ENCODE measurements at regions not wholly inside any gene's neighbourhood (a gene's known extent, or its start where the extent isn't known, plus 50 kb on each side); places are given as distances from the start of the nearest gene placed in this dataset.
"Not testable (repeated sequence)": the region's sequence is repeated elsewhere in the genome, so short reads cannot be mapped to it uniquely, and the experiment has no call there.

DNA sequence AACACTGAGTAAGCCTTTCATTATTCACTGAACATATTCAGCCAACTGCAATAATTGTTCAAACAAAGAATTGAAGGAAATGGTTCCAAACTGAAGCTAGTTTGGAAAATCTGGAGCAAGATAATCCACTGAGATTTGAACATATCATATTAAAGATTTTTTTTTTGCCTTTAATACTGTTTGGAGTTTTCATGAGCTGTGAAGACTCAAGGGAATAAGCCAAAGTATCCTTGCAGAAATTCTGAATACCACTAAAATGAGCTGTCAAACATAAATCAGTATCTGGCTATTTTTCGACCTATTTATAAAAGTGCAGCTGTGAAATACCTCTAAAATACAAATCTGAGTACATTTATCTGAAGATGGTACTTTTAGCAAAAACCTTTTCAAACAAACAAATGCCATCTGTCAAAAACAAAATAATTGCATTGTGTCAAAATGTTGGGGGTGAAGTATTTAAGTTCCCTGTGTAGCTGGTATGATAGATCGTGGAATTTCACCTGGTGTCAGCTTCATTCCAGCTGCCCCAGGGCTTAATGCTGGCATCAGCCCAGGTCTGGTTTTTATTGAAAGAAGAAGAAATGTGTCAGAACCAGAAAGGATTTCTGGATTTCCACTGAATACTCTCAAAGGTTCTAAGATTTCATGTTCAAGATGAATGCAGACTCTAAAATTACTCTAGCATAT is 149.0 kb upstream of the GRAMD2B start:
- no peak for DNase-seq
- WGBS (ENCODE audit: insufficient coverage, low lambda C conversion rate) = 80% methylated on average over 1 of the region's 2 CpGs
- H3K27ac ChIP-seq (ENCODE audit: low read length) = no peak overlapping the region
- no peaks in the 10 kb centered on the region for H3K4me1 ChIP-seq (ENCODE audit: control insufficient read depth, insufficient read depth, low read length)
- no peak overlapping the region for H3K4me3 ChIP-seq (ENCODE audit: low read length)
- H3K27me3 ChIP-seq (ENCODE audit: control insufficient read depth, insufficient read depth, low read length) = no peaks in the 10 kb centered on the region
- H3K36me3 ChIP-seq (ENCODE audit: control insufficient read depth, insufficient read depth, low read length) = no peaks in the 10 kb centered on the region
- H3K9me3 ChIP-seq (ENCODE audit: control insufficient read depth, low read depth, low read length) = no peaks in the 10 kb centered on the region

DNA sequence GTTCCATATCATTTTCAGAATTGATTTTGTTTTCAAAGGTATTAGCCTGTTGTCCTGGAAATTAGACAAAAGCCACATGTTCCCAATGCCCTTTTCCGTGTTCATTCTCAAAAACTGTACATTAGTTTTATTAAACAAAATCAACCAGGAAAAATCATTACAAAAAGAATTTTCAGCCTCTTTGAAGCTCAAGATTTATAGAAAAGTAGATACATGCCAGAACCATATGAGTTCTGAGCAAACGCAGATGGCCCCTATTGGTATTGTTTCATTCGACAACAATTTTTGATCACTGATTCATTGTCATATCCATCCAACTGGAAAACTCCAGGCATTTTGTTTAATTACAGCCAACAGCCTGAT is 148.5 kb upstream of the GRAMD2B start:
- WGBS (ENCODE audit: insufficient coverage, low lambda C conversion rate) = 90% methylated on average over 2 of the region's 3 CpGs
- no peaks in the 10 kb centered on the region for H3K36me3 ChIP-seq (ENCODE audit: control insufficient read depth, insufficient read depth, low read length)
- H3K9me3 ChIP-seq (ENCODE audit: control insufficient read depth, low read depth, low read length) = no peaks in the 10 kb centered on the region
- H3K27me3 ChIP-seq (ENCODE audit: control insufficient read depth, insufficient read depth, low read length) = no peaks in the 10 kb centered on the region
- DNase-seq = no peak
- H3K4me1 ChIP-seq (ENCODE audit: control insufficient read depth, insufficient read depth, low read length) = no peaks in the 10 kb centered on the region
- no peak overlapping the region for H3K4me3 ChIP-seq (ENCODE audit: low read length)
- no peak overlapping the region for H3K27ac ChIP-seq (ENCODE audit: low read length)

DNA sequence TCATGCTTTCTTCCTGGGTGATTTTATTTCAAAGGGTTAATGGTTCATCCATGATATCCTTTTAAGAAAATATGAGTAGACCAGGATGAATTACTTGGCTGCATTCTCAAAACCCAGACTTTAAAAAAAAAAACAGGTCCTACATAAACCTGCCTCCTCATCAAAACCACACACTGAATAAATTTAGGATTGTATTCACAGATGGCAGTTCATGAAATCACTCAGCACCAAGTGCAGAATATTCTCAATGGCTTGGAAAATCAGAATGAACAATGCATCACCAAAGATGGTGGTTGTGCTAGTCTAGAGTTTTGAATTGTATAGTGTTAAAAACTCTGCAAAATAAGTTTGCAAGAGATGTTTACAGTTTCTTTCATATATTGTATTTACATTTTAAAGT is 145.4 kb upstream of the GRAMD2B start:
- Histone ChIP-seq H3K36me3 (ENCODE audit: control insufficient read depth, insufficient read depth, low read length) (no peaks in the 10 kb centered on the region), H3K9me3 (ENCODE audit: control insufficient read depth, low read depth, low read length) (no peaks in the 10 kb centered on the region), H3K27me3 (ENCODE audit: control insufficient read depth, insufficient read depth, low read length) (no peaks in the 10 kb centered on the region), H3K4me3 (ENCODE audit: low read length) (no peak overlapping the region), H3K27ac (ENCODE audit: low read length) (no peak overlapping the region), H3K4me1 (ENCODE audit: control insufficient read depth, insufficient read depth, low read length) (no peaks in the 10 kb centered on the region)
- no peak for DNase-seq

DNA sequence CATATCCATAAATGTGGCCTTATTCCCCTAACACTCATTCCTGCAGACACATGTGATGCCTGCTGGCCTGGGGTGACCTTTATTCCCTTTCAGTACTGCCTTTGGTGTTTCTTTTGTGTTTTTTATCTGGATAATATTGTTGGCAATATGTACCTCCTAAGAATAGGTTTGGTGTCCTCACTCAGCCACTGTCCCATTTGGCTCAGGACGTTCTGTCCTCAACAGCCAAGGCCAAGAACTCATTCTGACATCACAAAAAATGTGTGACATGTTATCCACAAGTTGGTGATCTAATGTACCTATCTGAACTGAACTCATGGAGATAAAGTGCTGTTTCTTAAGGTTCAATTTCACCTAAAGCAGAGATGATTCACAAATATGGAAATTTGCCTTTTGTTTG is 142.9 kb upstream of the GRAMD2B start:
- Histone ChIP-seq H3K27ac (ENCODE audit: low read length) (no peak overlapping the region), H3K27me3 (ENCODE audit: control insufficient read depth, insufficient read depth, low read length) (no peaks in the 10 kb centered on the region), H3K4me3 (ENCODE audit: low read length) (no peak overlapping the region), H3K36me3 (ENCODE audit: control insufficient read depth, insufficient read depth, low read length) (no peaks in the 10 kb centered on the region), H3K9me3 (ENCODE audit: control insufficient read depth, low read depth, low read length) (no peaks in the 10 kb centered on the region), H3K4me1 (ENCODE audit: control insufficient read depth, insufficient read depth, low read length) (no peaks in the 10 kb centered on the region)
- no CpG with 5 or more reads among the region's 1 CpG for WGBS (ENCODE audit: insufficient coverage, low lambda C conversion rate)
- DNase-seq = no peak

DNA sequence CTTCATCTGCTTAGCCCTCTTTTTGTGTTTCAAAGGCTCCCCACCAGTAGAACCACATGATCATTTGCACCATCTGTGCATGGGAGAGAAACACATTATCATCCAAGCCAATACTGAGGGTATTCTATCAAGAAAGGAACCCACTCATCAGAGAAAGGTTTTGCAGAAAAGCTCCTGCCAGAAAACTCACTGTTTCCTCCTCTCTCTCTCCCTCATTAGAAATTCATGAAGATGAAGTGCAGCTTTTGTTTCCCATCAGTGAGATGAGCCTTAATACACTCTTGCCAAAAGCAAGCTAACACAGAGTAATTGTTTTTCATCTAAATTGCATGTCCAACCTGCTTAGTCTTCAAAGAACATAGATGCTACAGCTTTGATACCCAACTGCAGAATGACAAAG is 142.4 kb upstream of the GRAMD2B start:
- Histone ChIP-seq H3K4me1 (ENCODE audit: control insufficient read depth, insufficient read depth, low read length) (no peaks in the 10 kb centered on the region), H3K36me3 (ENCODE audit: control insufficient read depth, insufficient read depth, low read length) (no peaks in the 10 kb centered on the region), H3K27ac (ENCODE audit: low read length) (no peak overlapping the region), H3K27me3 (ENCODE audit: control insufficient read depth, insufficient read depth, low read length) (no peaks in the 10 kb centered on the region), H3K4me3 (ENCODE audit: low read length) (no peak overlapping the region), H3K9me3 (ENCODE audit: control insufficient read depth, low read depth, low read length) (no peaks in the 10 kb centered on the region)
- DNase-seq = no peak

DNA sequence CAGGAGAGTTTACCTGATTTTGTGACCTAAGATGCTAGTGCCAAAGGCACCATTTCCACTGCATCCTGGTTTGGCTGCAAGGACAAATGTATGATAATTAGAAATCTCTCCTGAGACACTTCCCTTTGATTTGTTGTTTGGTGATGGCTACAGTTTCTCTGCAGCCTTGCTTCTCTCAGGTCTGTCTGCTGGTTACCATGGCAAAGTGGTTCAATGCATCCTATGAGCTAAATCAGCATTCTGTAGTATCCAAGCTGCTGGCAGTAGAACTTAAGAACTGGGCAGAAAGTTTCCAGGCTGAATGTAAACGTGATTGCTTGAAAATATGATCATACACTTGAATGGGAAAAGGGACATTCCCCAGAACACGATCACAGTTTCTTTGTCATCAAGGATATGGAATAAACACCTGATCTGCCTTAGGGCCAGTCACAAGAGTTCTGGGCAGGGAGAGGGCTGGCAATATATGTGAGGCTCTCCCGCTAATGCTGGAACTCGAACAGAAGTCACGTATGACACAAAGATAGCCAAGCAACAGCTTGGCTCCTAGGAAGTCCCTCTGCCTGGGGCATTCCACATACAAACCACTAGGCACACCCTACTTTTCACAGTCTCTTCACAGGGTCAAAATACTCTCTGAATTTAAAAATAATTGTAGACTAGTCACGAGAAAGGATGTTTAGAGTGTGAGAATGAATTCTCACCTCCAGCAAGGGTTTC is 138.1 kb upstream of the GRAMD2B start:
- WGBS (ENCODE audit: insufficient coverage, low lambda C conversion rate) = 100% methylated on average over 1 of the region's 6 CpGs

DNA sequence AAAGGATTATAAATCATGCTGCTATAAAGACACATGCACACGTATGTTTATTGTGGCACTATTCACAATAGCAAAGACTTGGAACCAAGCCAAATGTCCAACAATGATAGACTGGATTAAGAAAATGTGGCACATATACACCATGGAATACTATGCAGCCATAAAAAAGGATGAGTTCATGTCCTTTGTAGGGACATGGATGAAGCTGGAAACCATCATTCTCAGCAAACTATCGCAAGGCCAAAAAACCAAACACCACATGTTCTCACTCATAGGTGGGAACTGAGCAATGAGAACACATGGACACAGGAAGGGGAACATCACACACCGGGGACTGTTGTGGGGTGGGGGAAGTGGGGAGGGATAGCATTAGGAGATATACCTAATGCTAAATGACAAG is 127.1 kb upstream of the GRAMD2B start:
- not testable (repeated sequence) for H3K4me1 ChIP-seq (ENCODE audit: control insufficient read depth, insufficient read depth, low read length)

More for the DNA sequence above, 138.1 kb upstream of the GRAMD2B start:
- no peak overlapping the region for H3K4me3 ChIP-seq (ENCODE audit: low read length)
- no peaks in the 10 kb centered on the region for H3K27me3 ChIP-seq (ENCODE audit: control insufficient read depth, insufficient read depth, low read length)
- H3K4me1 ChIP-seq (ENCODE audit: control insufficient read depth, insufficient read depth, low read length) = no peaks in the 10 kb centered on the region
- no peak for DNase-seq
- no peak overlapping the region for H3K27ac ChIP-seq (ENCODE audit: low read length)
- no peaks in the 10 kb centered on the region for H3K9me3 ChIP-seq (ENCODE audit: control insufficient read depth, low read depth, low read length)
- H3K36me3 ChIP-seq (ENCODE audit: control insufficient read depth, insufficient read depth, low read length) = no peaks in the 10 kb centered on the region

DNA sequence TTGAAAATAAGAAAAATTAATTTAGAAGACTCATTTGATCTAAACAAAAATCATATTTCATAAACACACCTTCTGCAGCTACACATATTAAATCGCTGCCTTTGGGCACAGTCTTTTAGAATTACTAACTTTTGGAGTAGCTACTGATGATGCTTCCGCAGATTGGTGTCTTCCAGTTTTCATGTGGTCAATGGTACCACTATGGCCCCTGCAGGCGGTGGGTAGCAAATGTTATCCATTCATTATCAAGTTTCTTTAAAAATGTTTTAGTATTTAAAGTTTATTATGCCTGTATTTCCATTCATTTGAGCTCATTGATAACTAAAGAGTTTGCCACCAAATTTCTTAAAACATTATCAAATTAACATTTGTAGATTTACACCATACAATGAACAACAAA is 122.9 kb upstream of the GRAMD2B start:
- 82% methylated on average over 2 of the region's 3 CpGs for WGBS (ENCODE audit: insufficient coverage, low lambda C conversion rate)
- Histone ChIP-seq H3K36me3 (ENCODE audit: control insufficient read depth, insufficient read depth, low read length) (no peaks in the 10 kb centered on the region), H3K9me3 (ENCODE audit: control insufficient read depth, low read depth, low read length) (peaks cover 7% of the 10 kb centered on the region), H3K27me3 (ENCODE audit: control insufficient read depth, insufficient read depth, low read length) (no peaks in the 10 kb centered on the region), H3K4me1 (ENCODE audit: control insufficient read depth, insufficient read depth, low read length) (no peaks in the 10 kb centered on the region), H3K4me3 (ENCODE audit: low read length) (no peak overlapping the region), H3K27ac (ENCODE audit: low read length) (no peak overlapping the region)
- DNase-seq = no peak

More for the DNA sequence above, 127.1 kb upstream of the GRAMD2B start:
- not testable (repeated sequence) for DNase-seq; H3K27me3 ChIP-seq (ENCODE audit: control insufficient read depth, insufficient read depth, low read length); H3K4me3 ChIP-seq (ENCODE audit: low read length); H3K27ac ChIP-seq (ENCODE audit: low read length); H3K36me3 ChIP-seq (ENCODE audit: control insufficient read depth, insufficient read depth, low read length); H3K9me3 ChIP-seq (ENCODE audit: control insufficient read depth, low read depth, low read length)
- no CpG with 5 or more reads among the region's 3 CpGs for WGBS (ENCODE audit: insufficient coverage, low lambda C conversion rate)

DNA sequence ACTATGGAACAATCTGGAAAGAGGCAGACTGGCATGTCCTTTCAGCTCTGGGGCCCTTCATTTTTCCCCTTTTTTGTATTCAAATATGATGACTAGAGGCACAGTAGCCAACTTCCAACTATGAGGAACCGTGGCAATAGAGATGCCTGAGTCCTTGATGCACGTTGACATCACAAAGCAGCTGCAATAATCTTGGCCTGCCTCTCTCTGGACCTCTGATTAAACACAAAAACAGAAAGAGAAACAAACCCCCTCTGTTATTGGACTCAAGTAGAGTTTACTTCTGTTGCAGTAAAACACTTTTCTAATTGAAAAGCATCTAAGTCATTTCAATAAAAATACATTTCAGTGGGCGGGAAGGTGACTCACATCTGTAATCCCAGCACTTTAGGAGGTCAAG is 122.2 kb upstream of the GRAMD2B start:
- H3K36me3 ChIP-seq (ENCODE audit: control insufficient read depth, insufficient read depth, low read length) = no peaks in the 10 kb centered on the region
- no peaks in the 10 kb centered on the region for H3K4me1 ChIP-seq (ENCODE audit: control insufficient read depth, insufficient read depth, low read length)
- no CpG with 5 or more reads among the region's 3 CpGs for WGBS (ENCODE audit: insufficient coverage, low lambda C conversion rate)
- H3K9me3 ChIP-seq (ENCODE audit: control insufficient read depth, low read depth, low read length) = peaks cover 7% of the 10 kb centered on the region
- no peak overlapping the region for H3K4me3 ChIP-seq (ENCODE audit: low read length)
- no peaks in the 10 kb centered on the region for H3K27me3 ChIP-seq (ENCODE audit: control insufficient read depth, insufficient read depth, low read length)
- DNase-seq = no peak
- H3K27ac ChIP-seq (ENCODE audit: low read length) = no peak overlapping the region

DNA sequence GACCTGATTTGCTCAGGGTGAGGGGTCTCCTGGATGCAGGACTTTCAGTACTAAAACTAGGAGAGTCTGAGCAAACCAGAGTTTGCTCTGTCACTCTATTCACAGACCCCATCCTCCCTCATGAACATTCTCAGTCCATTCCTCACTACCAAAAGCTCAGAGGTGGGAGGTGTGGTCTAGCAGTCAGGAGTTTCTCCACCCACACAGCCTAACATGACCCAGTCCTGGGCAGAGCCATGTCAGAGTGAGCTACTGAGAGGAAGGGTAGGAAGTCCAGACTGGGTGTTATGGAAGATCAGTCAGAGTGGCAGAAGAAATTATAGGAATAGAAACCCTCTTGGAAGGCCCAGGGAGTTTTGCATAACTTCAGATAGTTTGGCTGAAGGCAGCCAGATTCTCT is 113.3 kb upstream of the GRAMD2B start:
- Histone ChIP-seq H3K4me3 (ENCODE audit: low read length) (no peak overlapping the region), H3K36me3 (ENCODE audit: control insufficient read depth, insufficient read depth, low read length) (no peaks in the 10 kb centered on the region), H3K27ac (ENCODE audit: low read length) (no peak overlapping the region), H3K4me1 (ENCODE audit: control insufficient read depth, insufficient read depth, low read length) (no peaks in the 10 kb centered on the region), H3K9me3 (ENCODE audit: control insufficient read depth, low read depth, low read length) (no peaks in the 10 kb centered on the region), H3K27me3 (ENCODE audit: control insufficient read depth, insufficient read depth, low read length) (no peaks in the 10 kb centered on the region)
- no peak for DNase-seq

DNA sequence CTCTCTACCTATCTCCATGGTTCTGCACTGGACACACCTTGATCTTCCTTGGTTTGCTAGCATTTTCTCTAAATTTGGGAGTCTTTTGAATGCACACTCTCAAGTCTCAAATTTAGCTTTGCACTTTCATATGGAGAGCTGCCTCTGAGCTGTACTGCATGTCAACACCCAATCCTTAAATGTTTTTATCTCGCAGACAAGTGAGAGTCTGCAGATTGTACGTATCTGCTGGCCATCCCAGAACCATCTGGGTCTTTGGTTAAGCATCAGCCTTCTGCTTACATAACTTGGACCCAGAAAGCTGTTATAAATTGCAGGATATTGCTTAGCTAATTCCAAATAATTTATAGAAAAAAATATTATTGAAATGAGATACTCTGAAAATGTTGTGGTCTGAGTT is 111.4 kb upstream of the GRAMD2B start:
- no peak for DNase-seq
- no peak overlapping the region for H3K27ac ChIP-seq (ENCODE audit: low read length)
- no peaks in the 10 kb centered on the region for H3K36me3 ChIP-seq (ENCODE audit: control insufficient read depth, insufficient read depth, low read length)
- no peaks in the 10 kb centered on the region for H3K4me1 ChIP-seq (ENCODE audit: control insufficient read depth, insufficient read depth, low read length)
- H3K27me3 ChIP-seq (ENCODE audit: control insufficient read depth, insufficient read depth, low read length) = no peaks in the 10 kb centered on the region
- WGBS (ENCODE audit: insufficient coverage, low lambda C conversion rate) = 33% methylated on average over 1 of the region's 2 CpGs
- no peaks in the 10 kb centered on the region for H3K9me3 ChIP-seq (ENCODE audit: control insufficient read depth, low read depth, low read length)
- no peak overlapping the region for H3K4me3 ChIP-seq (ENCODE audit: low read length)
